Pons (tissue), 1 donor: ENCODE measurements at regions not wholly inside any gene's neighbourhood (a gene's known extent, or its start where the extent isn't known, plus 50 kb on each side); places are given as distances from the start of the nearest gene placed in this dataset.
"Not testable (repeated sequence)": the region's sequence is repeated elsewhere in the genome, so short reads cannot be mapped to it uniquely, and the experiment has no call there.

Source experiments
- DNase-seq: peaks from one replicate; pipeline ENCODE4 v3.0.0-alpha.2; 2016; ENCODE audit warnings: low spot score

DNA sequence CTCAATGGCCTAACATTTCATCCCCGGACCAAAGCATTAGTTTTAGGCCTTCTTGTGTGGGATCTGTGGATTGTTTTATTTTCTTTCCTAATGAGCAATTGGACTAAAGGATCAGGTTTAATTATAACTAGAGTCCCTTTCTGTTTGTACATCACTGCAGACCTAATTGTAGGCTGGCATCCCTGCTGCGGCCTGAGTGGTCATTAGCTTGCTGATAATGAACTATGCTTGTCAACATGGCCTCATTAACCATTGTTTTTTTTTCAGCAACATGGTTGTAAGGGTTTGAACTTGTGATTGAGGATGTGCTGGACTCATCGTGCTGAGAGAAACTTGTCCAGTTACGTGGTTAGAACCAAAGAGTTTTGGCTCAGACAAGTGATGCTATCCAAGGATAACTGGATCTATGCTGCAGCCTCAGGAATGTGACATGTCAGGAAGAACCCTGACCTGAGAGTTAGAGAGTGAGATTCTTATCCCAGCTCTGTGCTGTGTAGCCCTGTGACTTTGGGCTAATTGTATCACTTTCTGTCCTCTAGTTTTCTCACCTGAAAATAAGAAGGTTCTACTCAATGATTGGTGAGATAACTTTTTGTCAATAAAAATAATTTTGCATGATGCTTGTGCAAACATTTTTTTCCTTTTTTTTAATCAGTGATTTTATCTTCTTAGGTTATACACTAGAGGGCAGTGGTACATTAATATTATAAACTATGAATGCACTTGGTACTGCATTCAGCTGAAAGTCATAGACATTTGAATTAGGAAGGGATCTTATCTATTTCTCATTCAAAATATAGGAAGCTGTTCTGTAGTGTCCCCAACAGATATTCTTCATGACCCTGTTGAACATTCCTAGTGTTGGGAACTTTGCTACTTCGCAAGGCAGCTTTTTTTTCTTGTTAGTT, 140.9 kb downstream of the RNF144B start:
- DNase-seq, result peak; percentile 20

DNA sequence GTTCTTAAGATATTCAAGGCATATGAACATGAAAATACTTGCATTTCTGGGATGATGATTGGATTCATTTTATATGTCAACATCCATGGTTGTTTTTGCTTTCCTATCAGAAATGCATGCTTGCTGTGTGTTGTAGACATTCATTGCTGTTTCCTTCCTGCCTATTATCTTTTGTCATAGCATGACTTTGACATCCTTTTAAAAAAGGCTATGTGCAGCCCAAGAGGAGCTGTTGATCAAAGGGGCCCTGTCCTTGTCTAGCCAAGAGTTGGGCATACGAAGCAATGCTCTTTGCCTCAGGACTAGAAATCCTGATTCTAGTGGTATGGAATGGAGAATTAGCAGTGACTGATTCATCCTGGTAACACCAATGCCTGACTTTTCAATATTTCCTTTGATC, 143.1 kb downstream of the RNF144B start:
- DNase-seq, result no peak

DNA sequence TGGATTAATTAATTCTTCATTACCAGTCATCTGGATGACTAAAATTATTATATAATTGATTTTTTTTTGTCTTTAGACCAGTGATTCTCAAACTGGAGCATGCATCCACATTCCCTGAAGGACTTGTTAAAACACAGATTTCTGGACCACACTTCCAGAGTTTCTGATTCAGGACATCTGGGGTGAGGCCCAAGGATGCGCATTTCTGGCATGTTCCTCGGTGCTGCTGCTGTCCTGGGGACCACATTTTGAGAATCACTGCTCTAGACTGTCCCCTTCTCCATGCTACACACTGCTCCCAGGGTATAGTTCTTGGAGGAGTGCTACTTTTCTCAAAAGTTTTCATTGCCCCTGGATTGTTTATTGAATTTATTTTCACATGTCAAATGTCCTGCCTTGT, 145.0 kb downstream of the RNF144B start:
- DNase-seq, result no peak

DNA sequence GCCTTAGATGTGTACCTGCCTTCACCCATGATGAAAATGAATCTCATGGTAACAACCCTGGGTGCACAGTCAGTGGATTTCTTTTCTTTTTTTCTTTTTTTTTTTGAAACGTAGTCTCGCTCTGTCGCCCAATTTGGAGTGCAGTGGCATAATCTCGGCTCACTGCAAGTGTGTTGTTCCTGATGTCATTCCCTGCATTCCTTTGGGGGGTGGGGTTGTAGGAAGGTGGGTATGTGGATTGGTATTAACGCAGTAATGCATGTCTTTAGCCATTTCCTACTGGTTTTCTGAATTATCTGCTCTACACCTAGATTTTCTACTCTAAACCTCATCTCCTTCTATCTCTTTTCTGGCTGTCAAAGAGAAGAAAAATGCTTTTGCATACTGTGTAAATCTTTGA, 146.6 kb downstream of the RNF144B start:
- no peak for DNase-seq

DNA sequence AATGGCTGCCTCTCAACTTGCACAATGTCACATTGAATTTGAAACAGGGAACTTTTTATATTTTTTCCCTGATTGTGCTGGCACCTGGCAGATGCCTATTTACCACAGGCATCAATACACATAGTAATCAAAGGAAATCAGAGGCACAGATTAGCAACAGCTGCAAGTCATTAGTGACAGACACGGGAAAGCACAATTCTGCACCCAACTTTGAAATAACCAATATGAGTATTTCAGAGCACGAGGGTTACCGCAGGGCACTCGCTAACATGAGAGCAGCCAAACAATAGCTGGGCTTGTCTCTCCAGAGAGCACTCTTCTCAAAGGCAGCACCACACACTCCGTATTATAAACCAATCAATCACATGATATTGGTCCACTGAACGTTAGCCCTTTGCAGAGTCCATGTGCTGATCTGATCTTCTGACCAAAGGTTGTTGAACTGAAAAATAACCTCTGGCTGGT, 149.5 kb downstream of the RNF144B start:
- peak; percentile 28 for DNase-seq

DNA sequence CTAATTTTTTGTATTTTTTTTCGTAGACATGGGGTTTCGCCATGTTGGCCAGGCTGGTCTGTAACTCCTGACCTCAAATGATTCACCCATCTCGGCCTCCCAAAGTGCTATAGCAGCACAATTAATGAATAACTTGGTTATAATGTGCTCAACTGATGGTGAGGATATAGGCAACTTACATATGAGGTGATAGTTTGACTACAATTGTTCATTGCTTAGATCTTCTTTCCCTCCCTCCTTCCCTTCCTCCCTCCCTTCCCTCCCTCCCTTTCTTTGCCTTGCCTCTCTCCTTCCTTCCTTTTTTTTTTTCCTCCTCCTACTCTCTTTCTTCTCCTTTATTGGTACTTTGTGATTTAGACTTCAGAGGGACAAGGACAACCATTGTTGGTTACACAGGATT, 151.2 kb downstream of the RNF144B start:
- no peak for DNase-seq

DNA sequence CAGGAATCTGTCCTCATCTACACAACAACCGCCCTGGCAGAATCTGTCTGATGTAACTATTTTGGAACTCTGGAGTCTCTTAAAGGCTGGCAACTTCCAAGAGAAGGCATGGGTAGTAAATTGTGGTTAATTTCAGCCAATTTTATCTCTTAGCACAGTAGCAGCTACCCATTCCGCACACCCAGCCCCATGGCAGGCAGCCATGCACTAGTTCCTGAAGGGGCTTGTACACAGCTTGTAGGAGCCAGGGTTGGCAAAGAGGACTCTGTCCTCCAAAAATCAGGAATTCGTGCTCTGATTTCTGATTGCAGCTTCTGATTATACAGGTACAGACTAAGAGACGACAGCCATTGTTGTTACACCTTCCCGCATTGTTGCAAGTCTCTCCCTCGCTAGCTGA, 155.9 kb downstream of the RNF144B start:
- no peak for DNase-seq

DNA sequence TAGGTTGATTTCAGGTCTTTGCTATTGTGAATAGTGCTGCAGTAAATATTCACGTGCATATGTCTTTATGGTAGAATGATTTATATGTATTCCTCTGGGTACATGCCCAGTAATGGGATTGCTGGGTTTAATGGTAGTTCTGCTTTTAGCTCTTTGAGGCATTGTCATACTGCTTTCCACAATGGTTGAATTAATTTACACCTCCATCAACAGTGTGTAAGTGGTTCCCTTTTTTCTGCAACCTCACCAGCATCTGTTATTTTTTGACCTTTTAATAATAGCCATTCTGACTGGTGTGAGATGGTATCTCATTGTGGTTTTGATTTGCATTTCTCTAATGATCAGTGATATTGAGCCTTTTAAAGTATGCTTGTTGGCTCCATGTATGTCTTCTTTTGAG, 158.0 kb downstream of the RNF144B start:
- DNase-seq, result not testable (repeated sequence)

DNA sequence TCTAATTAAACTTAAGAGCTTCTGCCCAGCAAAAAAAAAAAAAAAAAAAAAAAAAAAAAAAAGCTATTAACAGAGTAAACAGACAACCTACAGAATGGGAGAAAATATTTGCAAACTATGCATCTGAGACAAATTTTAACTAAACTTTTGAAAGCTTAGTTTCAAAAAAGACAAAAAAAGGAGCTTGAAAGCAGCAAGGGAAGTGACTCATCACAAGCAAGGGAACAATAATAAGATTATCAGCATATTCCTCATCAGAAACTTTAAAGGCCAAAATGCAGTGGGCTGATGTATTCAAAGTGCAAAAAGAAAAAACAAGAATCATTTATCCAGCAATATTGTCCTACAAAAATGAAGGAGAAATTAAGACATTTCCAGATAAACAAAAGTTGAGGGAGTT, 158.6 kb downstream of the RNF144B start:
- no peak for DNase-seq

DNA sequence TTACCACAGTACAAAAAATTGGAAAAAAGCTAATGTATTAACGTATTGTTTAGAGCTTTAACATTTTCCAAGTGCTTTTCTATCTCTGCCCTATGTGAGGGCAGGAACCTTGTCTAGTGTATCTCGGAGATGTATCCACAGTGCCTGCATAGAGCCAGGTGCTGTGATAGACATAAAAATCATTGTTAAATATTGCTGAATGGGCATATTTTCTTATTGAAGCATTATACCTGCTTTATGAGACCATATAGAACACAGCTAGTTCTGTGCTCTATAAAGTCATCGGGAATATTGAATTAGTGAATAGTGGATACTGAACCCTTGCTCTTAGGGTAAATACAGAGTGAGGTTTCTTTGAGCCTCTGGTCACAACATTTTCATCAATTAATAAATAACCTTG, 163.0 kb downstream of the RNF144B start:
- no peak for DNase-seq

DNA sequence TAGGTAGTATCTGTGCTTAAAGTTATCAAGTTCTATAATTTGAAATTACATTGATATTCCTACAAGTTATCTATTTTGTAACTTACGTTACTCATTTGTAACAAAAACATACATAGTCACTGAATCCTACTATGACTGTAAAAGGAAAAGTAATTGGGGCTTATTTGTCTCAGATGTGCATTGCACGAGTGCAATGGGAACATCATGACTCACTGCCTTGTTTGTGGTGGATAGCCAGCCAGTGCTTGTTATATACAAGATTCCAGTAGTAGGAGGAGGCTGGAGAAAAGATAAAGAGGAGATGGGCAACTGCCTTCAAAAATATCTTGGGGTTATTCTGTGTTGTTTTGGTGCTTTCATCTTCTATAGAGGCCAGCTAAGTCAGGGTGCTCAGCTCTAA, 164.1 kb downstream of the RNF144B start:
- DNase-seq, result no peak

DNA sequence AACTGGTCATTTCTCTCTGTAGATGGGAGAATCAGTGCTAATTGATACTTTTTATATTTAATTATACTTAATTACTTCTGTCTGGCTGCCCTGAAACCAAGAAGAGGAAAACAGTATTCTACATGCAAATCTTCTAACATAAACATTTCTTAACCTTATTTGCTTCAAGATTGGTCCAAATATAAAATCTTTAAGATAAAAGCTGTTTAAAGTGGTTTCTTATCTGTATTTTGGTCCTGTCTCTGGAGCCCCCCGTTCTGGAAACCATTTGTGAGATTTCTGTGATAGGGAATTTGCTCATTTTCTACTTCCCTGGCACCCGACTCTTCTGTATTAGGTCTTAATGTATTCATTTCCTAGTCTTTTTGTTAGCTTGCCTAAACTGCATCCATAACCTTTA, 168.6 kb downstream of the RNF144B start:
- DNase-seq, result no peak

DNA sequence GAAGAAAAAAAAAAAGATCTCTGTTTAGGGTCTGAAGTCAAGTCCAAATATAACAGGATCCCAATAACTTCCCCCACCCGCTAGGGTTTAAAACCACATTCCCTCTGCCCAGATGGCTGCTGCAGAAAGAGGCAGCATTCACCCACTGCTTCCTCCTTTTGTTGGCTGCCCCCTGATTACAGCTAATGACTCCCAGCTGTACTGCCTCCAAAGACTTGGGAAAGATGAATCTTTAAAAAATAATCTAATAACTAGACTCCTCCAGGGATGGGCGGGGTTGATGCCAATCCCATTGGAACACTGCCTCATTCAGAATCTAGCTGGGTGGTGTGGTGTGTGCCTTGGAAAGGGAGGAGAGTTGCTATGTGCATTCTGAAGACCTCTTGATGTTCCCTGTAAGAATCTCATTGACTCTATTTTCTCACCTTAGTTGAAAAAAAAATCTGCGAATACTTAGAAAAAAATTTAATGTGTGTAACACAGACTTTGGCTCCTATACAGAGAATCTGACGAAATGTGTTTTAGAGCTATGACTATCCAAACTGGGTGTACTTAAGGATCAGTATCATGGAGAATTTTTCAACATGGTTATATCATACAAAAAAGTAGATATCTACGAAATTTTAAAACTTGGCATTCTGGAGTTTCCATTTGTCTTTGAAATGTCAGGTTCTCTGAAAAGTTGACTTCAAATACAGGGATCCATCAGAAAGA, 174.0 kb downstream of the RNF144B start:
- DNase-seq, result no peak

DNA sequence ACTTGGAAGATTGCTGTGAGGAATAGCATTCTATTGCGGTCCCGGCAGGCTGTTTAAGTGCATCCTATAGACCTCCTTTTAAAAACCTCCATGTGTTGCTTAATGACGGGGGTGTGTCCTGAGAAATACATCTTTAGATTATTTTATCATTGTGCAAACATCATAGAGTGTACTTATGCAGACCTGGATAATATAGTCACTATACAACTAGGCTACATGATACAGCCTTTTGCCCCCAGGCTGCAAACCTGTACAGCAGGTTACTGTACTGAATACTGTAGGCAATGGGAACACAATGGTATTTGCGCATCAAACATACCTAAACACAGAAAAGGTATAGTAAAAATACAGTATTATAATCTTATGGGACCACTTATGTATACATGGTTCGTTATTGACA, 175.6 kb downstream of the RNF144B start:
- DNase-seq, result no peak

DNA sequence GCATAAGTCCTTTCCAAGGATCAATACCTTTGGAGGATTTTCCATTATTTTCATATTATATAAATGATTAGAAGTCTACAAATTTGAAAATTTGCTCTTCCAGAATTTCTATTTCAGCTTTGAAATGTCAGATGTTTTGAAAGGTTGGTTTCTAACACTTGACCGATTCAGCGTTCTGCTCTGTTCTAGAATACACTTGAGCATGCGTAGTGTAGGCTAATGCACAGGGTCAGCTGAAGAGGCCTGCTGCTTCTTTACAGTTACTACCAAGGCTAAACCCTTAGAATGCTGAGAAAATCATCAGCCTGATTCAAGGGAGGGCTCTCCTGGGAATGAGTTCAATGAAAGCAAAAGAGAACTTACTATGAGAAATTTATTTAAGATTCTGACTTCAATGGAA, 177.6 kb downstream of the RNF144B start:
- no peak for DNase-seq

DNA sequence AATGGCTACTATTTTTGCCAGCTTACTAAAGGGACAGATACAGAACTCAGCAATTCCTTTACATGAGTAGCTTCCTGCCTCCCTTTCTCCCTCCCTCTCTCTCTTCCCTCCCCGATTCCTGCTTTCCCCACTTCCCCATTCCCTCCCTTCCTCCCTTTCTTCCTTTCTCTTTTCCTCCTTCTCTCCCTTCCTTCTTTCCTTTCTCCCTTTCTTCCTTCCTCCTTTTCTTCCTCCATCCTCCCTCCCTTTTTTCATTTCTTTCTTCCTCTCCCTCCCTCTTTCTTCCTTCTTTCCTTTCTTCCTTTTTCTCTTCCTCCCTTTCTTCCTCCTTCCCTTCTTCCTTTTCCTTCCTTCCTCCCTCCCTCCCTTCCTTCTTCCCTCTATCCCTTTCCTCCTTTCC, 178.1 kb downstream of the RNF144B start:
- DNase-seq, result no peak

DNA sequence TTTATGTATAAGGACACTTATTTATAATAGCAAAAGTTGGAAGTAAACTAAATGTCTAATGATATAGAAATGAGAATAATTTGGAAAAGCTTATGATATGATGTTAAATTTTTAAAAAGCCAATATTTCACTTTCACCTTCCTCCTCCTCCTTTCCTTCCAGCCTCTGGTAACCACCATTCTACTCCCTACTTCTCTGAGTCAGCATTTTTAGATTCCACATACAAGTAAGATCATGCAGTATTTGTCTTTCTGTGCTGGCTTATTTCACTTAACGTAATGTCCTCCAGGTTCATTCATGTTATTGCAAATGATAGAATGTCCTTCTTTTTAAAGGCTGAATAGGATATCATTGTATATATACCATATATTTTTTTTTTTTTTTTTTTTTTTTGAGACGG, 180.2 kb downstream of the RNF144B start:
- DNase-seq, result no peak

DNA sequence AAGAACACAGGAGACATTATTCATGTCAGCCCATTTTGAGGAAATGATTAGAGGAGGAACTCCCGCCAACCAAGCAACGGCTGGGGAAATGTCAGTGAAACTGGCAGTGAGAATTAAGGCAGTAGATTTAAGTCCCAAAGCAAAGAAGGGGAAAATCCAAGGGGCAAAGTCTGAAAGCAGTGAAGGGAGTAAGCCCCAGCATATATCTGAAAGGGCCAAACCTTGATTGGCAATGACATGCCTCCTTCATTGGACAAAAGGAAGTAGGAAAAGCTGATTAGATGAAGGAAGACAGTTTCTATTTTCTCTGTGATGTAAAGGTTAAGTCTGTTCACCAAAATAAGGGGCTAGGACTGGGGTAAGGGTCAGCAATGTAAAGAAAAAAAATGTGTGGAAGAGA, 190.3 kb downstream of the RNF144B start:
- no peak for DNase-seq

DNA sequence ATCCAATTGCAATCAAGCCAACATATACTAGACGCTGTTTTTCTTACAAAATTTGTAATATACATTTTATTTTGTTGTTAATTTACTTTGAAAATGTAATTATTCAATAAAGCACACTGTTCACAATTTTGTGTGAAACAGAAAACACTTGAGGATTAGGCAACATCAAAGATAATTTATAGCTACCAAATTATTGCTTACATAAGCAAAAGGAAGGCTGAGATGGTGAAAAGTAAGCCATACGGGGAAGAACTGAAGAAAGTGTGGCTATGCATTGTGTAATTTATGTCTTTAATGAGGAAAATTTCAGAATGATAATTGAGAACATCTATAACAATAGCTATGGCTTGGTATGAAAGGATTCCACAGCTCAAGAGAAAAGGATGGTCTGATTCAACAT, 192.0 kb downstream of the RNF144B start:
- DNase-seq, result no peak

DNA sequence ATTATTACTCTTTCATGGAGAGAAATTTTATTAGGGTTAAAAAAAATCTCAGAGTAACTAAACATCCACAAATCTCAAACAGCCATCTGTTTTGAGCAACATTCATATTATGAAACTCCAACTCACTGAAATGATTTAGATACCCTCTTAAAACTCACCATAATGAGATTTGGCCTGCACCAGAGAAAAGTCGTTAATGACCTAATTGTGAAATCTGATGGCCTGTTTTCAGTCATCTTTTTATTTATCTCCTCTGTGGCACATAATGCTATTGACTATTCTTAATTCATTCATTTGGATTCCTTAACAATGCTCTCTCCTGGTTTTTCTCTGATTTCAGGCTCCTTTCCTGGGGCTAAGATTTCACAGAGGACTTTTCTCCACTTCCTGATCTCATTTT, 192.7 kb downstream of the RNF144B start:
- no peak for DNase-seq

DNA sequence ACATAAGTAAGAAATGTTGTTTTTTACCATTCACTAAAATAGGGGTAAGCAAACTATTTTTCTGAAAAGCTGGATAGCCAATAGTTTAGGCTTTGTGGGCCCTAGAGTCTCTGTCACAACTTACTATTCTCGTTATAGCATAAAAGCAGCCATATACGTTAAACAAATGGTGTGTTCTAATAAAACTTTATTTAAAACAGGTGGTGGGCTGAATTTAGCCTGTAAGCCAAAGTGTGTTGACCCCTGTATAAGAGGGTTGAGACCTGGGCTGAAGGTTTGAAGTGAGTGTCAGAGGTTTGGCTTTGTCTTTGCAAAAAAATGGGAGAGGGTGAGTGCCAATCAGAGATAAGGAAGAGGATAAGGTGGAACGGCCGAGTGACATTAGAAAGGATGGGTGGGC, 197.2 kb downstream of the RNF144B start:
- DNase-seq, result no peak

DNA sequence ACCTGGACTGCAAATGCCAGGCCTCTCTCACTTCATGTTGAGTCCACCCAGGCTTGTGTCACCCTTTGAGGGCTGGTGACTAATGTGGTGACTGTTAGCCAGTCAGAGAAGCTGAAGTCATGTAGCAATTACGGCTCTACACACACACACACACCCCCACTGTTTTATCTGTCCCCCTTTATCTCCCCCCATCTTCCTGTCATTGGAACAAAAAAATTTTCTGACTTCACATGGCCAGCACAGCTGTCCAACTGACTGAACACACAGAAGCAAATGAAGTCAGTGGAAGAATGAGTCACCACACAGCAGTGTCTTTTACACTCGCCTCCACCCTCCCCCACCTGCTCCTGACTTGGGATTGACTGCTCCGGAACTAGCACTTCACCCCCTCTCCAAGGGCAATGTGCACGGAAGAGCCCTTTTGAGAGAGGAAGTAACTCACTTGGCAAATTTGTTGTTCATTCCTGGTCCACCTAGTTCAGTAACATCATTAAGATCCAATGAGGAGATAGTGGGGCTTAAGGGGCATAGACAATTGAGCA, 198.0 kb downstream of the RNF144B start:
- DNase-seq, result no peak

DNA sequence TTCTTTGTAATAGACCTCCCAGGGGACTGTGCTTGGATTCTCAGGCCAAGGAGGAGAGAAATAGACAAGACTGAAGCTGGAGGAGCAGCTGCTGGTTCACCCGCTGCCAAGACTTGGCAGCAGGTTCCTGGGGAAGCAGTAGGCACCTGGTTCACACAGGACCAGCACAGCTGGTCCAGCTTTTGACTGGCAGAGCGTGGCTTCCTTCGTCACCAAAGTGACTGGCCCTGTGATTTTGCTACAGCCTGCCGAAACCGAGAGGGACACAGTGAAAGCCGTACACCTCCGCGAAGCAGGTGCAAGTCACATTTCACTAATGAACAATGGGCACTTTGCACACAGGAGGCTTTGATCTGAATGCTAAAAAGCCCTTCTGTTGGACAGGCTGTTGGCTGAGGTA, 199.0 kb downstream of the RNF144B start:
- peak; percentile 5 for DNase-seq
